AG04450 (cell line): ENCODE measurements at regions not wholly inside any gene's neighbourhood (a gene's known extent, or its start where the extent isn't known, plus 50 kb on each side); places are given as distances from the start of the nearest gene placed in this dataset.

Experiments used
- CTCF ChIA-PET: fragments of 300-600, 350-600 bp; formaldehyde crosslinking; extraction: SDS; loops from one replicate; lab custom pipeline; 2022; ENCODE audit warnings: antibody characterized with exemption, inconsistent platforms; lab: Charles Lee
- POLR2A ChIA-PET: fragments of 350-600 bp; formaldehyde crosslinking; extraction: SDS; loops from one replicate; lab custom pipeline; 2021; ENCODE audit warnings: antibody characterized with exemption, inconsistent platforms; lab: Yijun Ruan, JAX
- DNase-seq: peaks from one replicate; pipeline ENCODE4 v3.0.0-alpha.2; 2011; ENCODE audit warnings: low read depth, low spot score
- H3K27ac ChIP-seq: one replicate; pipeline ENCODE4 v1.5.1; 2012; ENCODE audit warnings: low read depth, low read length, control low read depth
- H3K27me3 ChIP-seq: one replicate; pipeline ENCODE4 v1.6.0; 2012; ENCODE audit warnings: low read length; ENCODE audit not compliant: control insufficient read depth, insufficient read depth
- H3K4me3 ChIP-seq: 2 replicates; pipeline ENCODE4 v1.5.1; 2011; ENCODE audit warnings: mild to moderate bottlenecking, low read depth, low read length, control low read depth
- H3K9me3 ChIP-seq: 2 replicates; pipeline ENCODE4 v1.5.1; 2012; ENCODE audit warnings: low read length; ENCODE audit not compliant: control insufficient read depth, insufficient read depth
- CTCF ChIP-seq: IDR thresholded peaks from 2 replicates; pipeline ENCODE4 v1.5.1; 2011; ENCODE audit warnings: low read depth, low read length, control low read depth, inconsistent platforms

- TF ChIP-seq CTCF, result no peak
- ChIA-PET CTCF (no interaction called here), POLR2A (no interaction called here)
- Histone ChIP-seq H3K9me3 (peaks cover 36% of the 10 kb centered on the region), H3K27me3 (no peaks in the 10 kb centered on the region), H3K27ac (no peak overlapping the region), H3K4me3 (no peak overlapping the region)
- no peak for DNase-seq
These were observed 139.1 kb upstream of the TIAM1 start for GRCh38 chr21:31483146-31483545.

- Histone ChIP-seq H3K4me3 (no peak overlapping the region), H3K27me3 (no peaks in the 10 kb centered on the region), H3K9me3 (peaks cover 32% of the 10 kb centered on the region), H3K27ac (no peak overlapping the region)
- no peak for DNase-seq
- ChIA-PET POLR2A (no interaction called here), CTCF (no interaction called here)
- no peak for TF ChIP-seq CTCF
These were observed 138.4 kb upstream of the TIAM1 start for GRCh38 chr21:31482460-31482859.

GRCh38 chr21:31480228-31480627, 136.2 kb upstream of the TIAM1 start:
- TF ChIP-seq CTCF, result no peak
- ChIA-PET CTCF (no interaction called here), POLR2A (no interaction called here)
- H3K27me3 ChIP-seq, result no peaks in the 10 kb centered on the region
- H3K4me3 ChIP-seq, result no peak overlapping the region
- H3K9me3 ChIP-seq, result peaks cover 17% of the 10 kb centered on the region; the same call in 1 of the 2 replicates
- H3K27ac ChIP-seq, result no peak overlapping the region
- DNase-seq, result no peak

- Histone ChIP-seq H3K4me3 (no peak overlapping the region), H3K27me3 (no peaks in the 10 kb centered on the region), H3K27ac (no peak overlapping the region), H3K9me3 (peaks cover 17% of the 10 kb centered on the region; the same call in 1 of the 2 replicates)
- TF ChIP-seq CTCF, result no peak
- DNase-seq, result no peak
- ChIA-PET POLR2A (no interaction called here), CTCF (no interaction called here)
These were observed 135.7 kb upstream of the TIAM1 start for GRCh38 chr21:31479714-31480113.

GRCh38 chr21:31479222-31479621, 135.2 kb upstream of the TIAM1 start:
- no peak for DNase-seq
- H3K9me3 ChIP-seq, result peaks cover 14% of the 10 kb centered on the region; the same call in 1 of the 2 replicates
- no peak for TF ChIP-seq CTCF
- H3K27me3 ChIP-seq, result no peaks in the 10 kb centered on the region
- no peak overlapping the region for H3K27ac ChIP-seq
- CTCF ChIA-PET, result no interaction called here
- H3K4me3 ChIP-seq, result no peak overlapping the region
- POLR2A ChIA-PET, result no interaction called here
